MV-4-11 (cell line): ENCODE measurements at regions not wholly inside any gene's neighbourhood (a gene's known extent, or its start where the extent isn't known, plus 50 kb on each side); places are given as distances from the start of the nearest gene placed in this dataset.
A peak's percentile ranks its signal among the peaks of the same experiment; 100 is the strongest.
"Not testable (repeated sequence)": the region's sequence is repeated elsewhere in the genome, so short reads cannot be mapped to it uniquely, and the experiment has no call there.

Experiments
- DNase-seq: peaks from one replicate; lab custom pipeline; 2025; lab: John Stamatoyannopoulos, UW

DNA sequence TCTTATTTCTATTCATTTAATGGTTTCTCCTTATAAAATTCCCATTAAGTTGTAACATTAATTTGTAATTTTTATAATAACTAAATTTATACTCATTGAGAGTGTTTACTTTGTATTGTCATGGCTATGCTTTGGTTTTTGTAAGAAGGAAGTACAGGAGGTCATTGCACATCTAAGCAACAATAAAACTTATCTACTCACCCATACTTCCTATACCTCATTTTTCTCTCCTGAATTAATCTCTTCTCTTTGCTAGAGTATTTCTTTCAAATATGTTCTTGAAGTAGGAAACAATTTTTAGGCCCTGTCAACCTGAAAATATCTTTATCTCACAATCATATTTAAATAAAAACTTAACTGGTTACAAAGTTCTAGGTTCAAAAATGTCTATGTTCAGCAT, 95.4 kb upstream of the WDR11 start:
- no peak for DNase-seq

DNA sequence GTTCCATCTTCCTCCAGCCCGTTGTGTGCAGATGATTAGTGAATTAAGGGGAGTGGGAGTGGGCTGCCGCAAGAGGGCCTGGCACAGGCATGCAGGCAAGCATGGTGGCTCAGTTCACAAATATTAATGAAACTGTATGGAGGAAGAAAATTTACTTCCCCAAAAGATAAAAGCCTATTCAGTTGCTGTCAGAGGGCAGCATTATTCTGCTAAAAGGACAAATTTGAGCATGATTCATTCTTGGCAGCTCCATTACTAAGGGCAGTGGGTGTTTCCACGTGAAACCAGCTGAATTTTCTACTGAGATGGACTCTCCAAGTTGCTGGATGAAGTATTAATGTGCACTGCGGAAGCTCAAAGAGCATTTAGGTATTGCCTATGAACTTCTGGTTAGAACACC, 90.9 kb upstream of the WDR11 start:
- peak; percentile 76 for DNase-seq

DNA sequence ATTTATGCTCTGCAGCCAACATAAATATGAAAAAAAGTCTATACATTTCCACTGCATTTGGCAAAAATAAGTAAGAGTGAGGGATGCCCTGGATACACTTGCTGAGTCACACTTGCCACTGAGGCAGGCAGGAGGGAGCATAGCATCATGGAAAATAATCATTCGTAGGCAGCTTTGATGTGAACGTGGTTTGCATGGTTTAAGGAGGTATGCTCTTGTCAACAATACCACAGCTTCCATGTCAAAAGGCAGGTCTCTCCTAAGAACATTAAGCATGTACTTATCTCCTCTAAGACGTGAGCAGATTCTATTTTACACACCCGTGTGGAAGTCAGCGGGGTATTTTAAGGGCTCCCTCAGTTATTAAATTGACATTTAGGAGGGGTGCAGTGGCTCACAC, 89.2 kb upstream of the WDR11 start:
- DNase-seq, result no peak

DNA sequence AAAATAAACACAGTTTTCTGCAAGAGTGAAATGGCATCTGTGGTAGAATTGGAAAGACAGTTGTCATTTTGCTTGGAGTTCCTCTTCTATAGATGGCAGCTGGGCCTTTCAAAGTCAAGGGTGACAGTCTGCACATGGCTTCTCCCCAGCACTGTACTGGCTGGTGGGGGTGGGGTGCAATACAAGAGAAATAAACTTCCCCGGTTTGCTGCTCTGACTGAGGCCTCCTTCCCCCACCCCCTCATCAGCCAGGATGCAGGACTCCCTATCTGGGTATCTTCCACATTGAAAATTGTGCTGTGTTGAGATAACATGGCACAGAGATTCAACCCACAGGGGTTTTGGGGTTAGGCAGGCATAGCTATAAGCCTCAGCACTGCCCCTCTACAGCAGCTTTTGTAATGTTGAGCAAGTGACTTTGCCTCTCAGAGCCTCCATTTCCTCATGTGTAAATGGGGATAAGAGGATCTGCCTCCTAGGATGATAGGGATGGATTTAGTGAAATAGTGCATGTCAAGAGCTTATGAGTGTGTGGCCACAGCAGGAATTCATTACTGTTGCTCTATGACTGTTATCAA, 85.8 kb upstream of the WDR11 start:
- no peak for DNase-seq

DNA sequence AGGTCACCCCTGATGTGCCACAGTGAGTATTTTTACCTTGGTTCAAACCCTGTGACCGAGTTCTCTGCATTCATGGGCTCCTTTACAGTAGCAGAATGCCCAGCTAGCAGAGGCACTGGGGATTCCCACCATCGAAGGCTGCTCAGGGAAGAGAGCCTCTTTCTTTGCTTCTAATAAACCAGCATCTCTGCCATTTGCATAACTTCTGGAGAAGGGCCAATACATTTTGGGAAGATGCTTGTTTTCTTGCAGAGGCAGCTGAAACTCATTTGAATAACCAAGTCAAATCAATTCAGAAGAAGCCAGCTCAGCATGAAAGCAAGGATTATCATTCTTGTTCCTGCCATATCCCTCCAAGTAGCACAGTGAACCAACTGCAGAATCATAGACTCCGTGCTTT, 82.9 kb upstream of the WDR11 start:
- DNase-seq, result no peak

DNA sequence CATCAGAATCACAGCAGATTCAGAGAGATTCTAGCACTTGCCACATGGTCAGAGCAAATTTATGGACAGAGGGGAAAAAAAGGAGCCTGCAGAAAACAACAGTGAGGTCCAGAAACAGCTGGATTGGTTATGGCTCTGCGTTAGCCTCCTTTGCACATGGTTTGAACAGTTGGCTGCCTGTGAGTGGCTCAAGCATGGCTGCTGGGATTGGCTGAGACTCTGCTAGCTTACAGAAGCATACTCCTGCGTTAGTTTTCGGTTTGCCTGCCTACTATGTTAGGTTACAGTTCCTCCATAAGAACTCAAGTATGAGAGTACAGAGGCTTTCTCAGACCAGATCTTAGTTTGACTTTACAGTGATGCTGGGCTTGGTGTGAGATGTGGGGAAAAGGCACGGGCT, 80.7 kb upstream of the WDR11 start:
- no peak for DNase-seq

DNA sequence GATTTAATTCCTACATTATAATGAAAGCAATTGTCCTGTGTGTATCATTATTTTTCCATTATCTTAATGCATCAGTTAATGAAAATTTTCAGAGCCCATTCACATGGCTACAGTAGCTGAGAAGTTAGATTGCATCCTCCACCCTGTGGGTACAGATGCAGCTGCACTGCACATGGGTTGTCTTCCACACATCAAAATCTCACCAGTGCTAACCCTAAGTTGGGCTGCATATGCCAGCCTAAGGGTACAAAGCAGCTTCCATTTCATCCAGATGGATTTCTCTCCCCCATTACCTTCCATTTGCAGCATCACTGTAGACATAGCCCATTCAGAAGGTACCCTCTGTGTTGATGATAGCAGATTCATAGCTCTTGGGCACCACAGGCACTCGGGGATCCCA, 74.7 kb upstream of the WDR11 start:
- DNase-seq, result no peak

DNA sequence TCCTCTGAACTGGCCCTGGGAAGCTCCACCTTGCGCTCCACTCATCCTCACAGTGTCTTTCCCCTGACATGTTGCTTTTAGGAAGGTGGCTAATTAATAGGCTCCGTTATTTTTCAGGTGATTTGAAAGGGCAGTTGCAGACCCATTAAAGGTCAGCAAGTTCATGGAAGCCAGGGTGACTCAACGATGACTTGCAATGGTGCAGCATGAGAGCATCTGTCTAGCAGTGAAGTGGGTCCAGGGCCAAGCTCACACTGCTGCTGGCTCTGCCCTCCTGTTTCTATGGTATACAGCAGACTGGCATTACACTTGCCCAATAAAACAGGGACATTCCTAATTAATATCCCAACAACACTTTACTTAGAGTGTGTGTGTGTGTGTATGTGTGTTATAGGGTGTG, 68.8 kb upstream of the WDR11 start:
- DNase-seq, result no peak

DNA sequence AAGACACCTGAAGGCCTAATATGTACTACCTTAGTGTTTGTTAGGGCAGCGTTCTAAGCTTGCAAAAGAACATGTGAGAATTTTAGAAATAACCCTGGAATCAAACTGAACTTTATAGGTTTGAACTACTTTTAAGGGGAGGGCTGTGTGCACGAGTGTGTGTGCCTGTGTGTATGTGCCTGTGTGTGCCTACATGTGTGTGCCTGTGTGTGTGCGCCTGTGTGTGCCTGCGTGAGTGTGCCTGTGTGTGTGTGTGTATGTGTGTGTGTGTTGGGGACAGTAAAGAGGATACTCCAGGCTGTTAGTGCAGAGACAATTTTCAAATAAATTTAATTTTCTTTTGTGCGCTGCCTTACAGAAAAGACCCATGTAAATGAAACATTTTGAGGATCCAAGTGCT, 68.1 kb upstream of the WDR11 start:
- DNase-seq, result no peak

DNA sequence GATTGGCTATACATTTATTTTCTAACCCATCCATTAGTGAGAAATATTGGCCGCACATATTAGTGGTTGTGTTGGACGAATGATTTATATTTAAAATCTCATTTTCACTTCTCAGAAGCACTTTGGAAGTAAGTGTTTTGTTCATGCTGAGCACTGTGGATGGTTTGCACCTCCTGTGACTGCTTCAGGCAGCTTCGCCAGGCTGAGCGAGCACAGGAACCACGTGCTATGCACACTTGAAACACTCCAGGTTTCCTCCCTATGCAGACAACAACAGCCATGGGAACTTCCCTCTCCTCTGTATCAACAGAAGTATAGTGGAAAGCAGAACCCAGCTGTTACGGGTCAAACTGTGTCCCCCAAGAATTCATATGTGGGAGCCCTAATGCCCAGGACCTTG, 67.3 kb upstream of the WDR11 start:
- no peak for DNase-seq

DNA sequence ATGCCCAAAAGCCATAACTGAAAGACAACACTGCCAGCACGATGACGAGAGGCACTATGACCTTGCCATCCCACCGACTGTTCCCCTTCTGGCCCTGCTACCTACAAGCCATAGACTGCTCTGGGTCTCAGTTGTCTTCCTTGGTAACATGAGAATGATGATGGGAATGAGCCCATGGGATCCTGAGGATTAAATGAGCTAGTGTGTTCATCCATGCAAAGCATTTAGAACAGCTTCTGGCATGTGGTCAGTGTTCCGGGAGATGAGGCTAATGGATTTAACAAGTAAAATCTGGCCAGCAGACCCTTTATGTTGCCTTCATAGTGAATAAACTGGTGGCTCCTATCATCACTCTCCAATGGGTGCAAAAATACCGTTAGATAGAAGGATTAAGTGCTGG, 62.4 kb upstream of the WDR11 start:
- DNase-seq, result no peak

DNA sequence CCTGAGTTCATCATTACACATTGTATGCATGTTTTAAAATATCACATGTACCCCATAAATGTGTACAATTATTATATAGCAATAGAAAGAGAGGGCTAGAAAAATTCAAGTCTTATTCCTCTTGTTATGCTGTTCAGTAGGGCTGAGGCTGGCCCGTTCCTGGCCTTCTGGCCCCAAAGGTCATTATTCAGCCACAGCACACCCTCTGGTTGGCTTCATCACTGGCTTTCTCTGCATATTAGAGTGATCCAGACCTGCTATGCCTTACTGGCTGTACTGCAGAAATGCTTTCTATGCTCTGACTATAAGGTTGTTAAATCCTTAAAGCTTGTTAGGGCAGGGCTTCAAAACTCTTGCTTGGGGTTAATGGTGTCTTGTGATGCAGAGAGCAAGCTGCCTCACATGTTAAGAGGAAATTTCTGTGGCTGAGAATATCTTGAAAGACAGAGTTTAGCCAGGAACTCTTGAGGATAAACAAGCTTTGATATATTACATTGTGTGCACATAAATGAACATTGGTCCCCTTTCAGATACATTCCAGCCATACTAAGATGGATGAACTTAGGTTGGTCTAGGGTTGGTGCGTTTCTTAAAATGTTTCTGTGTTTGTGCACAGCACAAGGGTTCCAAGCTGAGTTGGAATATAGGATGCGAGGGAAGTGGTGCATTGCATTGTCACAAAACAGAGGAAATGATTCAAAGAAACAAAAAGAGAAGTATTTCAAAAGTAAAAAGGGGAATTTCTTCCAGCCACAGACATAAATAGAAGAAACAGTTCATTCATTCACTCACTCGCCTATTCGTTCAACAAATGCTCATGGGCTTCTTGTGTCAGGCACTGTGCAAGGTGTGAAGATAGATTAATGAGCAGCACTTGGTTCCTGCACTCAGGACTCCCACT, 61.6 kb upstream of the WDR11 start:
- DNase-seq, result peak; percentile 86

DNA sequence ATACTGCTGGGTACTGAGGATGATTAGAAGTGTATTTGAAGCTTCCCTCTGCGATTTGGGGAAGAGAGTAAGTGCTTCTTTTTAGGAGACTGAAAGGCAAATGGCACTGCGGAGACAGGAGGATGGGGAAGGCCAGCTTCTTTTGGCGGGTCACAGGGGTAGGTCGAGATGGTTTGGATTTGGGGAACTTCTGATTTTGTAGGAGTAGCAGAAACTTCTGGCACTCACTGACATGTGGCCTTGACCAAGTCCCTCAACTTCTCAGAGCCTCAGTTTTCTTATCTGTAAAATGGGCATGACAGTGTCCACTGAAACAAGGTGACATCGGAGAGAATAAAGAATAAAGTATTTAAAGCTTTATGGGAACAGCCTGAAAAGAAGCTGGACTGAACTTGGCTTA, 59.8 kb upstream of the WDR11 start:
- DNase-seq, result no peak

DNA sequence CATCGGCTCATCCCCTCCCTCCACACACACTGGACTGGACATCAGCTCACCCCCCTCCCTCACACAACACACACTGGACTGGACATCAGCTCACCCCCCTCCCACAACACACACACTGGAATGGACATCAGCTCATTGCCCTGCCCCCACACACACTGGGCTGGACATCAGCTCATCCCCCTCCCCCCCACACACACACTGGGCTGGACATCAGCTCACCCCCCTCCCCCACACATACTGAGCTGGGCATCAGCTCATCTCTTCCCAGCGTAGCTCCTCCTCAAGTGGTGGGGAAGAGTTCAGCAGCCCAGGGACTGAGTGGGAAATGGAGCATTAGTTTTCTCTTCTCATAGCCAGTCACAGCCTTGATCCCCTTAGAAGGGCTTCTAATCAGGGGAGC, 58.1 kb upstream of the WDR11 start:
- no peak for DNase-seq

DNA sequence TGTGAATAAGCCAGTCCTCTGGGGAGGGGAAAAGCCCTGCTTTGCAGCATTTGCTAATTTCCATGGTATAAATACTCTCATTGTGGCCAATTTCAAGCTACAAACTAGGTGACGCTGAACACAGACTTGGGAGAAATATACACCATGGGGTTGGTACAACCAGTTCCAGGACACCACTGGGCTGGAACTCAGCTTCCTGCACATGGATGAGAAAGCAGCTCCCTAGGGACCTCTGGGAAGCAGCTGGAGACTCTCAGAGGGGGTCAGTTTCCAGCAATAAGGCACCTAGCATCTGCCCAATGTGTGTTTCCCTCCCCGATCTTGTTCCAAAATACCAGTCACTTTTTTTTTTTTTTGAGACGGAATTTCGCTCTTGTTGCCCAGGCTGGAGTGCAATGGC, 56.8 kb upstream of the WDR11 start:
- no peak for DNase-seq

DNA sequence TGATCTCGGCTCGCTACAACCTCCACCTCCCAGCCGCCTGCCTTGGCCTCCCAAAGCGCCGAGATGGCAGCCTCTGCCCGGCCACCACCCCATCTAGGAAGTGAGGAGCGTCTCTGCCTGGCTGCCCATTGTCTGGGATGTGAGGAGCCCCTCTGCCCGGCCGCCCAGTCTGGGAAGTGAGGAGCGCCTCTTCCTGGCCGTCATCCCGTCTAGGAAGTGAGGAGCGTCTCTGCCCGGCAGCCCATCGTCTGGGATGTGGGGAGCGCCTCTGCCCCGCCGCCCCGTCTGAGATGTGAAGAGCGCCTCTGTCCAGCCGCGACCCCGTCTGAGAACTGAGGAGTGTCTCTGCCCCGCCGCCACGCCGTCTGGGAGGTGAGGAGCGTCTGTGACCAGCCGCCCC, 52.9 kb upstream of the WDR11 start:
- not testable (repeated sequence) for DNase-seq

DNA sequence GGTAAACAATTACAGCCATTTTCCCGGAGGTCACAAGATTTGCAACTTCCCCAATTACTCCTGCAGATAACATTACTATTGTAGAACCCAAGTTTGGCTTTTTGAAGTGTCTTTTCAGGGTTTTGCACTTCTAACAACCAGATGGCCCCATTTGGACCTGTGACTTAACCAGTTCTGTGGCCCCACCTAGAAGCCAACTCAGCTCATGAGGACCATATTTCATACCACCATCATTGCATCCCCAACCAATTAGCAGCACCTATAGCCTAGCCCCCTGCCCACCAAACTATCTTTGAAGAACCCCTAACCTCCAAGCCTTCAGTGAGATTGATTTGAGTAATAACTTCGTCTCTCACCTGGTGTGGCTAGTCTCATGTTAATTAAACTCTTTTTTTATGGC, 51.3 kb upstream of the WDR11 start:
- no peak for DNase-seq

DNA sequence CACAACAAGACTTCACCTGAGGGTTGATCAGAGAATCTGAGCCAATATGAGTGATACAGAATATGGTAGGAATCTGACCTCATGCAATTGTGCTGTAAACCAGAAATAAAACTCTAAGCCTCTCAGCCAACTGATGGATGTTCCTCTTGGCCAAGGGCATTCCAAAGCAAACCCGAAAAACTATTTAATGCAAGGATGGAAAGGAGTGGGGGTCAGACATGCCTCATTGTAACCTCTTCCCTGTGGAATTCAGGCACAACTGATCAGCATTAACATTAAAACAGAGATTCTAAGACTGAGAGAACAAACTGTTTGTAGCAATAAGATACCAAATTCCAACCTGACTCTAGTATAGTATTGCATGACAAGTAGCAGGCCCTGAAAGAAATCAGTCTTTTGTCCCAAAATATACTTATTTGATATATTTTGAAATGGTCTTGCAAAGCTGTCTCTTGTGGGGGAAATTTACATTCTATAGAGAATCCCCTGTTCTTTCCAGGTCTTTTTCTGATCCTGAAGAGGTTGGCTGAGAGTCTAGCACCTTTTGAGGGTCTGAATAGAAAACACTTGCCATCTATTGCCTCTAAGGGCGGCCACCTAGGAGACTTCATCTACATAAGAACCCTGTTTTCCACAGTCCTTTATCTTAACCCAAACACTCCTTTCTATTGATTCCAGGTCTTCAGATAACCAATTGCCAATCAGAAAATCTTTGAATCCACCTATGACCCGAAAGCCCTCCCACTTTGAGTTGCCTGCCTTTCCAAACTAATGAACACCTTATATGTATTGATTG, 50.4 kb upstream of the WDR11 start:
- no peak for DNase-seq
